Neural cell (in vitro differentiated cells): ENCODE measurements at regions not wholly inside any gene's neighbourhood (a gene's known extent, or its start where the extent isn't known, plus 50 kb on each side); places are given as distances from the start of the nearest gene placed in this dataset.

Experiments
- RAD21 ChIP-seq: fragments of 450-650 bp; conservative IDR thresholded peaks from 2 replicates; pipeline ENCODE4 v1.6.1; 2014; ENCODE audit warnings: antibody characterized with exemption, mild to moderate bottlenecking, moderate library complexity
- TF ChIP-seq, protein P1 (sequence below): fragments of 450-650 bp; IDR thresholded peaks from 2 replicates; pipeline ENCODE4 v1.5.1; 2014; ENCODE audit warnings: antibody characterized with exemption, mild to moderate bottlenecking, moderate library complexity; ENCODE audit not compliant: poor library complexity, severe bottlenecking

DNA sequence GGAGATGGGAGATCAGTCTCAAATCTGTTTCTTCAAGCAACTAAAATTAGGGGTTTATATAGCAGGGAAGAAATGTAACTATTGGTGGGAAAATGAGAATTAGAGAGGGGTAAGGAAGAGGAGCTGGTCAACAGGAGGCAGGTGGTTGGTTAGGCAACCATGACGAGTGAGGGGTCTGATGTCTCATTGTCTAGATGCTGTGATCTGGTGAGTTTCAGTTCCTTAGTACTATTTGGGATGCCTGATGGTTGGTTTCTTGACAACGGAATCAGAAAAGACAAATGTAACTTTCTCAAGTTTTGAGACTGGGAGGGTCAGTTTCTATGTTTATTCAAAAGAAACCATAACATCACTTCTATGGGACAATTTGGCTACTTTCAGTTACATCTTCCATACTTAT is 415.3 kb upstream of the C16orf82 start:
- TF ChIP-seq, protein P1, sequence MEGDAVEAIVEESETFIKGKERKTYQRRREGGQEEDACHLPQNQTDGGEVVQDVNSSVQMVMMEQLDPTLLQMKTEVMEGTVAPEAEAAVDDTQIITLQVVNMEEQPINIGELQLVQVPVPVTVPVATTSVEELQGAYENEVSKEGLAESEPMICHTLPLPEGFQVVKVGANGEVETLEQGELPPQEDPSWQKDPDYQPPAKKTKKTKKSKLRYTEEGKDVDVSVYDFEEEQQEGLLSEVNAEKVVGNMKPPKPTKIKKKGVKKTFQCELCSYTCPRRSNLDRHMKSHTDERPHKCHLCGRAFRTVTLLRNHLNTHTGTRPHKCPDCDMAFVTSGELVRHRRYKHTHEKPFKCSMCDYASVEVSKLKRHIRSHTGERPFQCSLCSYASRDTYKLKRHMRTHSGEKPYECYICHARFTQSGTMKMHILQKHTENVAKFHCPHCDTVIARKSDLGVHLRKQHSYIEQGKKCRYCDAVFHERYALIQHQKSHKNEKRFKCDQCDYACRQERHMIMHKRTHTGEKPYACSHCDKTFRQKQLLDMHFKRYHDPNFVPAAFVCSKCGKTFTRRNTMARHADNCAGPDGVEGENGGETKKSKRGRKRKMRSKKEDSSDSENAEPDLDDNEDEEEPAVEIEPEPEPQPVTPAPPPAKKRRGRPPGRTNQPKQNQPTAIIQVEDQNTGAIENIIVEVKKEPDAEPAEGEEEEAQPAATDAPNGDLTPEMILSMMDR = no peak
- no peak for TF ChIP-seq RAD21
